Activated T-cell treated with anti-CD3 and anti-CD28 coated beads, Interleukin-2, amount 50 U/mL, for 24 hours (primary cell): ENCODE measurements at regions not wholly inside any gene's neighbourhood (a gene's known extent, or its start where the extent isn't known, plus 50 kb on each side); places are given as distances from the start of the nearest gene placed in this dataset.
"Not testable (repeated sequence)": the region's sequence is repeated elsewhere in the genome, so short reads cannot be mapped to it uniquely, and the experiment has no call there.

ENCODE experiments used
- DNase-seq: peaks from one replicate; pipeline ENCODE4 v3.0.0-alpha.2; 2020
- H3K27ac Mint-ChIP-seq: 2 replicates; pipeline ENCODE4 v1.8.0; 2020; ENCODE audit warnings: mild to moderate bottlenecking, mixed read lengths
- H3K27me3 Mint-ChIP-seq: 2 replicates; pipeline ENCODE4 v1.8.0; 2020; ENCODE audit warnings: mixed read lengths
- H3K36me3 Mint-ChIP-seq: 2 replicates; pipeline ENCODE4 v1.8.0; 2020; ENCODE audit warnings: low read depth, mixed read lengths
- H3K4me1 Mint-ChIP-seq: 2 replicates; pipeline ENCODE4 v1.8.0; 2020; ENCODE audit warnings: low read depth, mixed read lengths
- H3K4me3 Mint-ChIP-seq: 2 replicates; pipeline ENCODE4 v1.8.0; 2020; ENCODE audit warnings: mild to moderate bottlenecking, moderate library complexity, mixed read lengths
- H3K9me3 Mint-ChIP-seq: 2 replicates; pipeline ENCODE4 v1.8.0; 2020; ENCODE audit warnings: mixed read lengths

DNA sequence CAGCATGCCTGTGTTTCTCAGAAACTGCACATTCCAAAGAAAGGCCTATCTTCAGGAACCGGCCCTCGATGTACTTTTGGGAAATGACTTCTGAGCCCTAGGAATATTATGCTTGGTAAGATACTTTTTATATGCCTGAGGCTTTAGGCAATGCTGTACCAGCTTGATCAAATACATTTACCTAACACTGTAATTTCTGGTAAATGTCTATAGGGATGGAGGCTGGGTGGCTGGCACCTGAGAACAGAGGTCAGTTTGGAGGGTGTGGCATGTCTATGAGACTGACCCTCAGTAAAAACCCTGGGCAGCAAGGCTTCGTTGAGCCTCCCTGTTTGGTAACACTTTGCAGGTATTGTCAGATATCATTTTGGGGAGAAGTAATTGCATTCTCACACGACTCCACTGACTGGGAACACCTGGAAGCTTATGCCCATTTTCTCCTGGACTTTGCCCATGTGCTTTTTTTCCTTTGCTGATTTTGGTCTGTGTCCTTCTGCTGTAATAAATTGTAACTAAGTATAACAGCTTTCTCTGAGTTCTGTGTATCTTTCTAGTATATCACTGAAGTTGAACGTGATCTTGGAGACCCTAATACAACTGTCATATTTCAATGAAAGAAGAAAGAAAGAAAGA is 1339.1 kb downstream of the OLFM4 start:
- no peak overlapping the region for H3K4me3 Mint-ChIP-seq
- H3K27me3 Mint-ChIP-seq = no peaks in the 10 kb centered on the region
- no peaks in the 10 kb centered on the region for H3K4me1 Mint-ChIP-seq
- no peak overlapping the region for H3K27ac Mint-ChIP-seq
- H3K9me3 Mint-ChIP-seq = peaks cover 20% of the 10 kb centered on the region
- DNase-seq = no peak
- H3K36me3 Mint-ChIP-seq = no peaks in the 10 kb centered on the region

DNA sequence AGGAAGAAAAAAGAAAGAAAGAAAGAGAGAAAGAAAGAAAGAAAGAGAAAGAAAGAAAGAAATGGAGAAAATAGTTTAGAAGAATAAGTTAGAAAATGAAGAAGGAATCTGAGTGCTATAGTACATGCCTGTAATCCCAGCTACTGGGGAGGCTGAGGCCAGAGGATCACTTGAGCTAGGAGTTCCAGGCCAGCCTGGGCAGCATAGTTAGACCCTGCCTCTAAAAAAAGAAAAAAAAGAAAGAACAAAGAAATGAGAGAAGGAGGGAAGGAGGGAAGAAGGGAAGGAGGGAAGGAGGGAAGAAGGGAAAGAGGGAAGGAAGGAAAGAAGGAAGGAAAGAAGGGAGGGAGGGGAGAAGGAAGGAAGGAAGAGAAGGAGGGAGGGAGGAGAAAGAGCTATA is 1339.8 kb downstream of the OLFM4 start:
- no peak overlapping the region for H3K4me3 Mint-ChIP-seq
- no peaks in the 10 kb centered on the region for H3K36me3 Mint-ChIP-seq
- no peaks in the 10 kb centered on the region for H3K4me1 Mint-ChIP-seq
- H3K27ac Mint-ChIP-seq = no peak overlapping the region
- H3K9me3 Mint-ChIP-seq = peaks cover 16% of the 10 kb centered on the region
- DNase-seq = no peak
- H3K27me3 Mint-ChIP-seq = no peaks in the 10 kb centered on the region

DNA sequence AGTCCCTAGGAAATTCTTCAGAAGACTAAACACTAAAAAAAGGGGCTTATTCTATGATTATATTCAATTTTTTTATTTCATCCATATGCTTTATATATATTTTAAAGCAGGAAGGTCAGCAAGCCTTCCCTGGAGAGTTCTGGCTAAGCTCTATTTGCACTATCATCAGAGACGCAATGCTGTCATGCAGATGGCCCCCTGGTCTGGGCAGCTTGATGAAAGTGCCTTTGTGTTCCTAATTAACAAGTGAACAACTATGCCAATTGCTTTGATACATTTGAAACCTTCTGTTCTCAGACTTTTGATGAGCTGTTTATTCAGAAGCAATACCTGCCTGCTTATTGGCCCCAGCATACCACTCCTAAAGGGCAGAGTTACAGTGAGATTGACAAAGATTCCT is 1344.6 kb downstream of the OLFM4 start:
- no peak for DNase-seq
- no peaks in the 10 kb centered on the region for H3K36me3 Mint-ChIP-seq

DNA sequence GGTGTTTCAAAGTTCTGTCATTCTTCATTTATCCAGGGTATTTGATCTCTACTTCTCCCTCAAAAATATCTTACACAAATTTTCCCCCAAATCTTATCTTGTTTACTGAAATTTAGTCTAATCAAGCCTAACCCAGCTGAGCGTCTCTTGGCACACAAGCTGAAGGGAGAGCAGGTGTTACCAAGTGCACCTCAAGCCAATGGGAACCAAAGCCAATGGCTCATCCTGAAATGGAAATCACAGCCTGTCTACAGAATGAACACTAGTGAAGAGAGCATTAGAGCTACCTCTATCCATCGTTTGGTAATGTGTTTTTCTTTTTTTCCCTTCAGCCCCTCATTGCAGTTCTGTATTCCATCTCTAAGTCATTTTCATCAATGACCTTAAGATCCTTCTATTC is 1350.8 kb downstream of the OLFM4 start:
- Mint-ChIP-seq H3K36me3 (no peaks in the 10 kb centered on the region), H3K27me3 (no peaks in the 10 kb centered on the region), H3K4me3 (no peak overlapping the region), H3K27ac (no peak overlapping the region), H3K9me3 (peaks cover 29% of the 10 kb centered on the region), H3K4me1 (no peaks in the 10 kb centered on the region)
- DNase-seq = no peak

More for the DNA sequence above, 1344.6 kb downstream of the OLFM4 start:
- peaks cover 34% of the 10 kb centered on the region for H3K9me3 Mint-ChIP-seq
- no peak overlapping the region for H3K27ac Mint-ChIP-seq
- H3K4me1 Mint-ChIP-seq = no peaks in the 10 kb centered on the region
- H3K27me3 Mint-ChIP-seq = no peaks in the 10 kb centered on the region
- H3K4me3 Mint-ChIP-seq = no peak overlapping the region

DNA sequence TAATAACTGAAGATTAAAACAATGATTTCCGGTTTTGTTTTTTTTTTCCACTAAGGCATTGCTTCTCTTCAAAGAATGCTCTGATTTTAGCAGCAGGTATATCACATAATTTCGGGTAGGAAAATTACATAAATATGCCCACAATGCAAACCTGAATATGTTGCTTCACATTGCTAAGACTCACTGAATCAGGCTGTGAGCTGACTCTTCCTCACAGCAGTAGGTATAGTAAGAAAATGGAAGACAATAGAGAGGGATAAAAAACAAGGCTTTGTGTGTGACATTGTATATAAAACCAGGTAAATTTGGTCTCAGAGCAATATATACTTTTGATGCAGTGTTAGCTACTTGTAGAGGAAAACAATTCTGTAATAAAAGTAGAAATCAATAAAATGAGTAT is 1355.0 kb downstream of the OLFM4 start:
- Mint-ChIP-seq H3K36me3 (no peaks in the 10 kb centered on the region), H3K27ac (no peak overlapping the region), H3K27me3 (no peaks in the 10 kb centered on the region), H3K4me1 (no peaks in the 10 kb centered on the region), H3K4me3 (no peak overlapping the region), H3K9me3 (peaks cover 17% of the 10 kb centered on the region)
- no peak for DNase-seq

DNA sequence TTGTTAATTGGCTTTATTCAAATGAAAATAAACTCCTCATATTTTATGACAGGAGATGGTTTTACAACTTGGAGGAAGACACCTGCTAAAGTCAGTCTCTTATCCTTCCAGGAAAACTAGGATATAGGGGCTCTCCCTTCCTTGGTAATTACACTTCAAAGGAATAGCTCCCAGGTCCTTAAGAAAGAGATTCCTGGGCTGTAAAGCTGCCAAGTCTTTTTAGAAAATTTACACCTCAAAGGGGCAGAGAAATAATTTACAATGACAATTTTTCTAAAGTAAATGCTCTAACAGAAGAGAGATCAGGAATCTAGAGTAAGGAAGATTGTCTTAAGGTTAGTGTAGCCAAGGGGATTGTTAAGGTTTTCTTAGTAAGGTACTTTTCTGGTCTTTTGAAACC is 1359.0 kb downstream of the OLFM4 start:
- no peaks in the 10 kb centered on the region for H3K4me1 Mint-ChIP-seq
- H3K4me3 Mint-ChIP-seq = no peak overlapping the region
- no peak overlapping the region for H3K27ac Mint-ChIP-seq
- no peak for DNase-seq
- peaks cover 19% of the 10 kb centered on the region for H3K9me3 Mint-ChIP-seq
- H3K27me3 Mint-ChIP-seq = no peaks in the 10 kb centered on the region
- no peaks in the 10 kb centered on the region for H3K36me3 Mint-ChIP-seq

DNA sequence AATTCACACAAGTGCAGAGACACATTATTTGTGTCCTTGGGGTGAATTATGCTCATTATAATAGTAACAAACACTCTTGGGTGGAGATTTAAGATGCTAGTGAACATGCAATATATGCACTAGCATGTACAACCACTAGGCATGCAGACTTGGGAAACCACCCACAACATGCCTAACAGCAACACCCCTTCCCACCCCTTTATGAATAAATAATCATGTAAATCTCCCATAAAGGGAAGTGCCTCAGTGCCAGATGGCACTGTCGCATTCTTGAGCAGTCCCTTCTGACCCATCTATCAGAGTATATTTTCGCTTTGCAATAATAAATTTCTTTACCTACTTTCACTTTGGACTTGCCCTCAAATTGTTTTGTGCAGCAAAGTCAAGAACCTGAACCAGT is 1362.2 kb downstream of the OLFM4 start:
- Mint-ChIP-seq H3K9me3 (peaks cover 30% of the 10 kb centered on the region), H3K4me3 (no peak overlapping the region), H3K27ac (no peak overlapping the region), H3K36me3 (no peaks in the 10 kb centered on the region), H3K4me1 (no peaks in the 10 kb centered on the region), H3K27me3 (no peaks in the 10 kb centered on the region)
- no peak for DNase-seq

DNA sequence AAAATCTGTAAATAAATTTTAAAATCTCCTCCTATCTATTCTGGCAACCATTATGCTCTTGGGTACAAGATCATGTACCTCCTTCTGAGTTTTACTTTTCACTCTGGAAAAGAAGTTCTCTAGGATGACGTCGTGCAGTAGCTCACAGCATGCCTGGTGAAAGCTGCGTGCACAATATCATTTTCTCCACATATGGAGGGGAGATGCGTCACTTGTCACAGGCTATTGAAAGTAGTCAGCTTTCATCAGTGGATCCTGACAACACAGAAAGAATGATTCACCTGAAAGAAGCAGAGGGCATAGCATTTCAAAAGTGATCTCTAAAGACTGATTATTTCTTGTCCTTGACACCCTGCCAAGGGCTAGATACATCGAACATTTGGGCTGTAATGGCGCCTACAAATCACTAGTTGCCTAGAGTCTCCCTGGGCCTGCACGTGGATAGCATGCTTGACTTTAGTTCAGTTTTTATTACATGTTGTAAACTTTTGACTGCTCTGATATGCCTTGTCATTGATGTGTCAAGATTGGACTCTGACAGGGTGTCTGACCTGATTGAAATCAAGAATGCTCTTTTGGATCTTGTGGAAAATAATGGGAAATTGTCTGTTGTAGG is 1365.6 kb downstream of the OLFM4 start:
- no peak overlapping the region for H3K4me3 Mint-ChIP-seq
- H3K27ac Mint-ChIP-seq = no peak overlapping the region

DNA sequence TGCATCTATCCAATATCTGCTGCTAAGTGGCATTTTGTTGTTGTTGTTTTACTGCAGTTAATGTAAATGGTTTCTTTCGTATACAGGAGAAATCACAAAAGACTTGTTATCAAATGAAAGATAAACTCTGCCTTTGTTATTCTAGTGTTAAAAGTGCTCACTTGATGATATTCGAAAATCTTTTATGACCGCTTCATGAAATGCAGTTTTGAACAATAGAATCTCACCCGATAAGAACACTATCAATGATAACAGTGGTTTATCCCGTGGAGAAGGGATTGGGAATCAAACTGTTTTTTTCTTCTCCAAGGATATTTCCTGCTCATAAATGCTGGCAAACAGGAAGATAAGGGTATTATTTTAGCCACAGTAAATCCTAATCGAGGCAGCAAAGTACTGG is 1366.3 kb downstream of the OLFM4 start:
- no peak overlapping the region for H3K4me3 Mint-ChIP-seq
- no peaks in the 10 kb centered on the region for H3K36me3 Mint-ChIP-seq
- no peak for DNase-seq
- H3K9me3 Mint-ChIP-seq = peaks cover 19% of the 10 kb centered on the region
- H3K27ac Mint-ChIP-seq = no peak overlapping the region
- no peaks in the 10 kb centered on the region for H3K27me3 Mint-ChIP-seq
- H3K4me1 Mint-ChIP-seq = no peaks in the 10 kb centered on the region

More for the DNA sequence above, 1365.6 kb downstream of the OLFM4 start:
- H3K9me3 Mint-ChIP-seq = peaks cover 18% of the 10 kb centered on the region
- no peaks in the 10 kb centered on the region for H3K36me3 Mint-ChIP-seq
- DNase-seq = no peak
- H3K27me3 Mint-ChIP-seq = no peaks in the 10 kb centered on the region
- no peaks in the 10 kb centered on the region for H3K4me1 Mint-ChIP-seq

DNA sequence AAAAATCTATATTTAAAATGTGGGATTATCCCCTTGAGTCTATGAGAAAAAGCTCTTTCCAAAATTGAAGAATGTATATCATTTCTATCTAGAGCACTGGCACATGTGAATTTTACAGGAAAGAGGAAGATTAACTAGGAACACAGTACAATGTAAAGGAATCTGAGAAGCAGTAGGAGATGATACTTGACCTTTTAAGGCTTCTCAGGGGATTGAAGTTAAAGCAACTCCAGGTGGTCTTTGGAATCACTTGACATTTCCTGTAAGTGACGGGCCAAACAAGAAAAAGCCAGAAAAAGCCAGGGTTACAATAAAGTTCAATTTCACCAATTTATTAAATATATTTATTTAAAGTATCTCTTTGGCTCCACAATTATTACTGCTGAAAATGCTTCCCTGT is 1373.9 kb downstream of the OLFM4 start:
- no peak overlapping the region for H3K27ac Mint-ChIP-seq
- no peaks in the 10 kb centered on the region for H3K36me3 Mint-ChIP-seq
- DNase-seq = no peak
- no peaks in the 10 kb centered on the region for H3K4me1 Mint-ChIP-seq
- peaks cover 28% of the 10 kb centered on the region for H3K9me3 Mint-ChIP-seq
- H3K27me3 Mint-ChIP-seq = no peaks in the 10 kb centered on the region
- H3K4me3 Mint-ChIP-seq = no peak overlapping the region

DNA sequence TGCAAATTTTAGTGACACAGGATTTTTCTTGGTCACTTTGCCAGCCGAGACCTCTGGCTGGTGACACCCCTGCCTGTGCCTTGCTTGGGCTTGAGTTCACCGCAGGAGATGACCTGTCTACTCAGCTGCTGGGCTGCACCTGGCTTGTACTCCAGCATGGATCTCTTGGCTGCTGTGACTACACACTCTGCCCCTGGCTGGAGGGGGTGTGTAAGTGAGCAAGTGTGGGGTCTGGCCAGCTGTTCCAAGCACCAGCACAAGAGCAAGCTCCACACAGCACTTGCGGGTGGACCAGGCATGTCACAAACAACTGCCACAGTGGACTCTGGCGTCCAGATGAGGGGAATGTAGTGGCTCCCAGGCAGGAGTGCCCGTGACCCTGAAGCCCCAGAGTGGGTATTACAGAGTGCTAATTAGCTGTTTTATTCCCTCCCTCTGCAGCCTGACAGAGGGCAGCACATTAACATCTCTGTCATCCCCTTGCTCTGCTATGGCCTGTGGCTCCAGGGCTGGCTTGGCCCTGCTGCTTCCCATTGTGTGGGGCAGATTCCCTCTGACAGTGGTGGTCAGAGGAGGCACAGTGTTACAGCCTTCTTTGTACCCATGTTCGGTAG is 1387.2 kb downstream of the OLFM4 start:
- Mint-ChIP-seq H3K36me3 (no peaks in the 10 kb centered on the region), H3K27me3 (no peaks in the 10 kb centered on the region), H3K4me3 (no peak overlapping the region), H3K9me3 (peaks cover 24% of the 10 kb centered on the region), H3K4me1 (no peaks in the 10 kb centered on the region), H3K27ac (no peak overlapping the region)
- no peak for DNase-seq

DNA sequence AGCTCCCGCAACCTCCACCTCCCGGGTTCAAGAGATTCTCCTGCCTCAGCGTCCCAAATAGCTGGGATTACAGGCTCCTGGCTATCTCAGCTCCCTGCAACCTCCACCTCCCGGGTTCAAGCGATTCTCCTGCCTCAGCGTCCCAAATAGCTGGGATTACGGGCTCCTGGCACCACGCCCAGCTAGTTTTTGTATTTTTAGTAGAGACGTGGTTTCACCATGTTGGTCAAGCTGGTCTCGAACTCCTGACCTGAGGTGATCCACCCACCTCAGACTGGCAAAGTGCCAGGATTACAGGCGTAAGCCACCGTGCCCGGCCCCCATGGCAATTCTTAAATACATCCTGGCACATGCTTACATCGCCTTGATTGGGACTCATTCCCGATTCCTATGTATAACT is 1394.3 kb downstream of the OLFM4 start:
- H3K36me3 Mint-ChIP-seq, H3K4me1 Mint-ChIP-seq, DNase-seq, H3K4me3 Mint-ChIP-seq, H3K27me3 Mint-ChIP-seq, H3K27ac Mint-ChIP-seq: not testable (repeated sequence)
- peaks cover 22% of the 10 kb centered on the region for H3K9me3 Mint-ChIP-seq

DNA sequence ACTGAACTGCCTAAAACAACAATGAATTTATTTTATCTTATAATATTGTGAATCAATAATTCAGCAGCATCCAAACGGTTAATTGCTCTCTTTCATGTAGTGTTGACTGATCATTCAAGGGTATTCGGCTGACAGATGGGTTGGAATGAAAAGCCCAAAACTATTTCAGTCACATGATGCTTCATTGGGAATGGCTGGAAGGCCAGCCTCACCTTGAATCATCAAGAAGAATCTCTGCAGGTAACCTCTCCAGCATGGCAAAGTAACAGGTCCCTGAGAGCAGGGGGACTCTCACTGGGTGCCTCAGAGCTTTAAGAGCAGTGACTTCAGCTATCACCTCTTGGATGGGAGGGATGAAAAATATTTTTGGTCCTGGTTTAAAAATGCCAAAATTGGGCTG is 1395.7 kb downstream of the OLFM4 start:
- H3K4me1 Mint-ChIP-seq = no peaks in the 10 kb centered on the region
- no peaks in the 10 kb centered on the region for H3K27me3 Mint-ChIP-seq
- no peaks in the 10 kb centered on the region for H3K36me3 Mint-ChIP-seq
- peaks cover 15% of the 10 kb centered on the region for H3K9me3 Mint-ChIP-seq
- no peak overlapping the region for H3K27ac Mint-ChIP-seq
- no peak for DNase-seq
- H3K4me3 Mint-ChIP-seq = no peak overlapping the region

DNA sequence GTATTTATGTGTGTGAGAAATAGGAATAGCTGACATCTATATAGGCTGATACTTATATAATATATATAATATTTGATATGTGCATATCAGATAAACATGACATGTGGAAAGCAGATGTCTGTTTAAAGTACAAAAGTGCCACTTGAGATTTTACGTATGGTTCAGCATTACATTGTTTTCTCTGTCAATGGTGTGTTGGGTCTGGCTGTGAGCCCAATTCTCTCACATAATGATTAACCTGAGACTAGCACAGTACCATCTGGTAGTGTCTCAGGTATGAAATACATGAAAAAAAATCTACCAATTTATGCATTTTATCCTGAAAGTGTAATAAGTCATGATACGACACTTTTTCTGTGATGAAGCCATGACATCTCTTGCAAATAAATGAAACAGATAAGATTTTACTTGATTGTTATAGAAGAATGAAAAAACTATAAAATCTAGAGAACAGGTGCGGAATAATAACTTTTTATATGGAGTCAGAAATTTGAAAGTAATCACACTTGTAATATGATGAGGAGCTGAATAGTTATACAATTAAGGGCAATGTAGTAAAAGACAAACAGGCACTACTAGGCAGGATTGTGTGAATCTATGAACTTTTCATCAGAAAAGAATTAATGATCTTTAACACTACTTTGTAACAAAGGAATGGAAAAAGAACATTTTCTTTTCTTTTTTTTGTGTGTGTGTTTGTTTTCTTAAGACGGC is 1405.0 kb downstream of the OLFM4 start:
- no peak for DNase-seq
- H3K4me3 Mint-ChIP-seq = no peak overlapping the region
- no peaks in the 10 kb centered on the region for H3K36me3 Mint-ChIP-seq
- H3K27me3 Mint-ChIP-seq = no peaks in the 10 kb centered on the region
- H3K9me3 Mint-ChIP-seq = peaks cover 17% of the 10 kb centered on the region
- no peak overlapping the region for H3K27ac Mint-ChIP-seq
- H3K4me1 Mint-ChIP-seq = no peaks in the 10 kb centered on the region

DNA sequence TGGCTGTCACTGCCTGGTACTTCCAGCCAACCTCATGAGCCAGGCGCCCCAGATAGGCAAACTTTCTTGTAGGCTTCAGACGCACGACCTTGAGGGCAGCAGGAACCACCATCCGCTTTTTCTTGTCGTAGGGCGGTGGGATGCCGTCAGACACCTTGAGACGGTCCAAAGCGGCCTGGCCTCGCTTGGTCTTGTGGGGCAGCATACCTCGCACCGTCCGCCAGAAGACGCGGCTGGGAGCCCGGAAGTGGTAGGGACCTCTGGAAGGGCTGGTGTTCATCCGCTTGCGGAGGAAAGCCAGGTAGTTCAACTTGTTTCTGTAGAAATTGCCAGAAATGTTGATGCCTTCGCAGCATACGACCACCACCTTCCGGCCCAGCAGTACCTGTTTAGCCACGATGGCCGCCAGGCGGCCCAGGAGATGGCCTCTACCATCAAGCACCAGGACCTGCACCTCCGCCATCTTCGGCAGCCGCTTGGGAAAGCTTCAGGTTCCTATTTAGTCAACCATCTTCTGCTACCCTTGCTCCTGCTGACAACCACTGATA is 1412.3 kb downstream of the OLFM4 start:
- H3K9me3 Mint-ChIP-seq = peaks cover 27% of the 10 kb centered on the region
- H3K36me3 Mint-ChIP-seq, H3K27me3 Mint-ChIP-seq: not testable (repeated sequence)

More for the DNA sequence above, 1412.3 kb downstream of the OLFM4 start:
- not testable (repeated sequence) for H3K4me1 Mint-ChIP-seq, H3K27ac Mint-ChIP-seq, H3K4me3 Mint-ChIP-seq, DNase-seq
